ENCODE measurements at regions not wholly inside any gene's neighbourhood (a gene's known extent, or its start where the extent isn't known, plus 50 kb on each side); places are given as distances from the start of the nearest gene placed in this dataset.
"Not testable (repeated sequence)": the region's sequence is repeated elsewhere in the genome, so short reads cannot be mapped to it uniquely, and the experiment has no call there.

DNA sequence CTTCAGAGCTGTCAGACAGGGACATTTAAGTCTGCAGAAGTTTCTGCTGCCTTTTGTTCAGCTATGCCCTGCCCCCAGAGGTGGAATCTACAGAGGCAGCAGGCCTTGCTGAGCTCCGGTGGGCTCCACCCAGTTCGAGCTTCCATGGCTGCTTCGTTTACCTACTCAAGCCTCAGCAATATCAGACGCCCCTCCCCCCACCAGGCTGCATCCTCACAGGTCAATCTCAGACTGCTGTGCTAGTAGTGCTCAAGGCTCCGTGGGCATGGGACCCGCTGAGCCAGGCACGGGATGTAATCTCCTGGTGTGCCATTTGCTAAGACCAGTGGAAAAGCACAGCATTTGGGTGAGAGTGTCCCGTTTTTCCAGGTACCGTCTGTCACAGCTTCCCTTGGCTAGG lies 1314.1 kb upstream of the PCDH20 start:
- TF ChIP-seq, protein P1, sequence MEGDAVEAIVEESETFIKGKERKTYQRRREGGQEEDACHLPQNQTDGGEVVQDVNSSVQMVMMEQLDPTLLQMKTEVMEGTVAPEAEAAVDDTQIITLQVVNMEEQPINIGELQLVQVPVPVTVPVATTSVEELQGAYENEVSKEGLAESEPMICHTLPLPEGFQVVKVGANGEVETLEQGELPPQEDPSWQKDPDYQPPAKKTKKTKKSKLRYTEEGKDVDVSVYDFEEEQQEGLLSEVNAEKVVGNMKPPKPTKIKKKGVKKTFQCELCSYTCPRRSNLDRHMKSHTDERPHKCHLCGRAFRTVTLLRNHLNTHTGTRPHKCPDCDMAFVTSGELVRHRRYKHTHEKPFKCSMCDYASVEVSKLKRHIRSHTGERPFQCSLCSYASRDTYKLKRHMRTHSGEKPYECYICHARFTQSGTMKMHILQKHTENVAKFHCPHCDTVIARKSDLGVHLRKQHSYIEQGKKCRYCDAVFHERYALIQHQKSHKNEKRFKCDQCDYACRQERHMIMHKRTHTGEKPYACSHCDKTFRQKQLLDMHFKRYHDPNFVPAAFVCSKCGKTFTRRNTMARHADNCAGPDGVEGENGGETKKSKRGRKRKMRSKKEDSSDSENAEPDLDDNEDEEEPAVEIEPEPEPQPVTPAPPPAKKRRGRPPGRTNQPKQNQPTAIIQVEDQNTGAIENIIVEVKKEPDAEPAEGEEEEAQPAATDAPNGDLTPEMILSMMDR (IDR thresholded peaks at IDR 0.05) = not testable (repeated sequence)
- not testable (repeated sequence) for TF ChIP-seq POLR2A (IDR thresholded peaks at IDR 0.05)
